K562 (cell line): ENCODE measurements at regions not wholly inside any gene's neighbourhood (a gene's known extent, or its start where the extent isn't known, plus 50 kb on each side); places are given as distances from the start of the nearest gene placed in this dataset.

ENCODE experiments used
- ATAC-seq: fragments of 200-7000 bp; cut with Tn5 transposase; 3 replicates; pipeline ENCODE4 v1.9.1; 2020; ENCODE audit warnings: moderate library complexity
- BruUV-seq: library from RNA; stranded (reverse); fragments of 400-500 nt; replicated peaks from 2 replicates; lab custom pipeline; 2021; lab: Mats Ljungman, UMichigan
- CTCF ChIA-PET: fragments of 300-600 bp; formaldehyde crosslinking; extraction: SDS; loops from one replicate; lab custom pipeline; 2021; ENCODE audit warnings: low intra/inter-chr PET ratio; lab: Yijun Ruan, JAX
- POLR2A ChIA-PET: fragments of 300-600, 350-650 bp; sonication (Branson Sonifier 250); formaldehyde crosslinking; extraction: SDS; loops from one replicate; lab custom pipeline; 2021; ENCODE audit warnings: antibody characterized with exemption, inconsistent platforms; lab: Yijun Ruan, JAX
- DNase-seq, 4 experiments: peaks; one replicate each; pipeline versions ENCODE4 v3.0.0 to v3.0.0-alpha.2; 2011 to 2018; ENCODE audit warnings: low spot score in 3 of 4, mixed read lengths in 3 of 4; ENCODE audit errors: extremely low read depth in 1 of 4
- FAIRE-seq: peaks from 2 replicates; lab custom pipeline; 2011; peaks lifted over from hg19 to GRCh38; lab: Jason Lieb, UNC
- H2AFZ ChIP-seq: 2 replicates; pipeline ENCODE4 v1.6.0; 2011; ENCODE audit warnings: low read depth, low read length, control low read depth, inconsistent platforms
- H3K27ac ChIP-seq: fragments of 200-600 bp; 3 replicates; pipeline ENCODE4 v1.8.0; 2011; ENCODE audit warnings: low read depth, mild to moderate bottlenecking, control low read depth, inconsistent platforms, low read length, moderate library complexity, mixed read lengths; ENCODE audit errors: extremely low read depth
- H3K27me3 ChIP-seq, 2 experiments: fragments of 300-600 bp in 1 of 2; 2 replicates in 1 of 2; 3 replicates in 1 of 2; pipeline versions ENCODE4 v1.6.0 to v1.8.0; 2011; ENCODE audit warnings: inconsistent platforms in 2 of 2, low read length in 2 of 2, mild to moderate bottlenecking in 1 of 2, mixed read lengths in 1 of 2, moderate library complexity in 1 of 2; ENCODE audit not compliant: control insufficient read depth in 2 of 2, insufficient read depth in 2 of 2
- H3K36me3 ChIP-seq: fragments of 300-600 bp; 3 replicates; pipeline ENCODE4 v1.8.0; 2011; ENCODE audit warnings: mild to moderate bottlenecking, low read length, inconsistent platforms; ENCODE audit not compliant: control insufficient read depth, insufficient read depth
- H3K4me1 ChIP-seq, 2 experiments: fragments of 200-600 bp in 1 of 2; replicated peaks in 1 of 2; 2 replicates in 1 of 2; 3 replicates in 1 of 2; pipeline versions ENCODE4 v1.5.1 to v1.8.0; 2011; ENCODE audit warnings: inconsistent platforms in 2 of 2, low read length in 2 of 2, mild to moderate bottlenecking in 1 of 2, mixed read lengths in 1 of 2, moderate library complexity in 1 of 2; ENCODE audit not compliant: control insufficient read depth in 2 of 2, insufficient read depth in 2 of 2
- H3K4me2 ChIP-seq: 2 replicates; pipeline ENCODE4 v1.6.1; 2011; ENCODE audit warnings: low read length, control low read depth, inconsistent platforms, mixed read lengths; ENCODE audit not compliant: insufficient read depth
- H3K4me3 ChIP-seq: fragments of 200-600 bp; sonication (generic), shearing (Covaris generic); 2 replicates; pipeline ENCODE4 v1.5.1; 2016; ENCODE audit warnings: control low read depth, inconsistent platforms
- H3K79me2 ChIP-seq: fragments of 200-600 bp; 3 replicates; pipeline ENCODE4 v1.8.0; 2011; ENCODE audit warnings: low read length, inconsistent platforms; ENCODE audit not compliant: control insufficient read depth, insufficient read depth
- H3K9ac ChIP-seq, 2 experiments: 2 replicates each; pipeline versions ENCODE4 v1.6.0 to v1.6.1; 2011; ENCODE audit warnings: low read depth in 2 of 2, low read length in 2 of 2, control low read depth in 1 of 2, inconsistent platforms in 1 of 2, mild to moderate bottlenecking in 1 of 2, mixed read lengths in 1 of 2; ENCODE audit not compliant: insufficient read depth in 1 of 2
- H3K9me1 ChIP-seq: one replicate; pipeline ENCODE4 v1.6.0; 2011; ENCODE audit warnings: inconsistent platforms, mild to moderate bottlenecking, low read length, moderate library complexity; ENCODE audit not compliant: control insufficient read depth, insufficient read depth
- H3K9me3 ChIP-seq: replicated peaks from 2 replicates; pipeline ENCODE4 v1.5.1; 2011; ENCODE audit warnings: low read depth, low read length, inconsistent platforms; ENCODE audit not compliant: control insufficient read depth, insufficient read depth
- H4K20me1 ChIP-seq: replicated peaks from 2 replicates; pipeline ENCODE4 v1.6.1; 2011; ENCODE audit warnings: low read length, inconsistent platforms, mixed read lengths; ENCODE audit not compliant: control insufficient read depth, insufficient read depth
- DMBX1 ChIP-seq: fragments of 250-450 bp; sonication (Bioruptor Pico); IDR thresholded peaks from 2 replicates; pipeline ENCODE4 v1.8.0; 2022; ENCODE audit warnings: inconsistent platforms, mild to moderate bottlenecking, moderate library complexity, borderline replicate concordance
- FOS ChIP-seq: IDR thresholded peaks from 3 replicates; pipeline ENCODE4 v1.6.1; 2011; ENCODE audit not compliant: insufficient read length; ENCODE audit errors: extremely low read depth
- KDM4B ChIP-seq, 2 experiments: fragments of 450-650 bp in 1 of 2; sonication (generic) in 1 of 2; IDR thresholded peaks; 2 replicates each; pipeline ENCODE4 v1.6.1; 2016 to 2017; ENCODE audit warnings: borderline replicate concordance in 2 of 2, antibody characterized with exemption in 1 of 2, low read depth in 1 of 2, mild to moderate bottlenecking in 1 of 2
- KLF10 ChIP-seq: fragments of 250-450 bp; sonication (Bioruptor Pico); IDR thresholded peaks from 2 replicates; pipeline ENCODE4 v1.6.1; 2021; ENCODE audit warnings: matching md5 sums
- POLR2A ChIP-seq: fragments of 450-650 bp; conservative IDR thresholded peaks from 2 replicates; pipeline ENCODE4 v1.6.1; 2016
- RAD51 ChIP-seq: fragments of 450-650 bp; IDR thresholded peaks from 2 replicates; pipeline ENCODE4 v1.7.1; 2016; ENCODE audit warnings: low read depth, mild to moderate bottlenecking, borderline replicate concordance
- SMAD3 ChIP-seq: fragments of 450-650 bp; formaldehyde crosslinking; conservative IDR thresholded peaks from 2 replicates; pipeline ENCODE4 v1.4.0; 2020; ENCODE audit warnings: mild to moderate bottlenecking
- STAT5A ChIP-seq: IDR thresholded peaks from 2 replicates; pipeline ENCODE4 v1.6.1; 2012; ENCODE audit warnings: low read length, inconsistent platforms, borderline replicate concordance
- YY1 ChIP-seq, 3 experiments: IDR thresholded peaks; 2 replicates each; pipeline ENCODE4 v1.6.1; 2011; ENCODE audit warnings: low read length in 2 of 3, mild to moderate bottlenecking in 2 of 3, moderate library complexity in 2 of 3, borderline replicate concordance in 1 of 3, control low read depth in 1 of 3, low read depth in 1 of 3; ENCODE audit not compliant: insufficient read depth in 3 of 3, insufficient replicate concordance in 2 of 3, control insufficient read depth in 1 of 3, insufficient read length in 1 of 3; ENCODE audit errors: extremely low read depth in 1 of 3
- WGBS: fragments of 100-300 bp; shearing (Covaris generic); methylation state at CpG from one replicate; pipeline ENCODE4 v1.1.6; 2016; ENCODE audit warnings: low coverage, mixed read lengths; ENCODE audit not compliant: insufficient coverage; ENCODE audit errors: missing lambda C conversion rate; 5-methylcytosine and 5-hydroxymethylcytosine counted together
- in situ Hi-C: fragments of 300-500 bp; cut with MboI; formaldehyde crosslinking; loops from 4 replicates; pipeline ENCODE4 v1.15.0; 2018; ENCODE audit warnings: inconsistent platforms, mixed read lengths
- intact Hi-C: fragments of 100-400 bp; cut with micrococcal nuclease; formaldehyde crosslinking; loops from 2 replicates; pipeline ENCODE4 v1.14.2; 2022
- TF ChIP-seq, protein P1 (sequence below), 3 experiments: fragments of 200-800 bp in 1 of 3; sonication (Bioruptor generic) in 1 of 3; sonication (generic) in 1 of 3; formaldehyde crosslinking in 1 of 3; IDR thresholded peaks; 2 replicates each; pipeline versions ENCODE4 v1.6.1 to v1.8.0; 2016 to 2022; ENCODE audit warnings: mild to moderate bottlenecking in 2 of 3, missing compliant biosample characterization in 2 of 3, missing genetic modification characterization in 2 of 3, missing genetic modification reagents in 1 of 3
- TF ChIP-seq, protein P2 (sequence below): fragments of 200-400 bp; formaldehyde crosslinking; IDR thresholded peaks from 2 replicates; pipeline ENCODE4 v1.6.1; 2017; ENCODE audit warnings: mild to moderate bottlenecking, low read depth, low read length, moderate library complexity

DNA sequence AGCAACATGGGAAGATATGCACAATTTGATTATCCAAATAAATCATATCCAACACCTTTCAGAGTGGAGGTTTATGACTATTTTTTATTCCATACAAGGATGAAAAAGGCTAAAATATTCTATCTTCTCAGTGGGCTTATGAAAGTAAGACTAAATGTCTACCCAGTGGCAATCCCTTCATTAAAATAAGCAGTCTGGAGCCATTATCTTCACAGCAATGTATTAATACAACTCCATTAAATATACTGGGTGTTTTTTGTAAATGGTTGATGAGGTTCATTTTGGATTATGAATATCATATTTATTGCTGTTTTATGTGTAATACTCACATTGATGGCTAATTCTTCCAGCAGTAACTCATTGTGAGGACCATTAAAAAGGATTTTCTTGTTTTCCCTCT lies 352.7 kb upstream of the SOX11 start:
- ChIA-PET CTCF (no interaction called here), POLR2A (no interaction called here)
- Histone ChIP-seq H3K4me1 (no peaks in the 10 kb centered on the region), H3K4me2 (no peak overlapping the region), H3K4me3 (no peak overlapping the region), H3K36me3 (no peaks in the 10 kb centered on the region), H4K20me1 (no peaks in the 10 kb centered on the region), H3K27ac (no peak overlapping the region), H3K9me1 (no peaks in the 10 kb centered on the region), H3K9ac (no peak overlapping the region), H2AFZ (no peak overlapping the region), H3K9me3 (no peaks in the 10 kb centered on the region; the same call in 1 of the 2 replicates), H3K79me2 (no peaks in the 10 kb centered on the region), H3K27me3 (no peaks in the 10 kb centered on the region)
- TF ChIP-seq STAT5A: no peak
- no peak for TF ChIP-seq DMBX1 (CRISPR knock-in tag)
- no peak for TF ChIP-seq KDM4B (IDR thresholded peaks at IDR 0.05; ENCODE audit: borderline replicate concordance in 2 of 2, low read depth in 1 of 2)
- in situ Hi-C loops (no loop called here), intact Hi-C loops (no loop called here)
- DNase-seq (no peak), FAIRE-seq (no peak), ATAC-seq (no peak)
- BruUV-seq: no TSS peak

DNA sequence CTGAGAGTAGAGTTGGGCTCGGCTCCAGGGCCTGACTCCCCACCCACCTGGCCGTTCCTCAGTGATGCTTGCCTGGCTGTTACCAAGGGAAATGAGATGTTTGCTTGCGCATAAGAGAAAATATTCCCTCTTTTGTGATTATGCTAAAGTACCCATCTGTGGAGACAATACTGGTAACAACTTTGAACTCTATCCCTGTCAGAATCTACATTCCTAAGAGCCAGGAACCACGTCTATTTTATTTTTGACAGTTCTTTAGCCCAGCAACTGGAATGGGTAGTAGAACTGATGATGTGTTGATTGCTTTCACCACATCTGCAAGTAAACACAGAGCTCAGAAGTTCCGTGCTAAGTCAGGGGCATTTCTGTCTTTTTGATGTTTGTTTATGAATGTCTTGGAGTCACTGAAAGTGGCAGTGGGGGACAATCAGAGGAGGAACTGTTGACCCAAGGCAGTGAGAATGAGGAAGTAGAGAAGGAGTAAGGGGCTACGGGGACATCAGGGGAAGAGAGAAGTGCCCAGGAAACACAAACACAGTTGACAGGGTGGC lies 348.3 kb upstream of the SOX11 start:
- Histone ChIP-seq H3K9me1 (no peaks in the 10 kb centered on the region), H3K4me2 (no peak overlapping the region), H3K79me2 (no peaks in the 10 kb centered on the region), H3K4me1 (no peaks in the 10 kb centered on the region), H3K9me3 (no peaks in the 10 kb centered on the region; the same call in 1 of the 2 replicates), H3K4me3 (no peak overlapping the region), H2AFZ (no peak overlapping the region), H3K9ac (no peak overlapping the region), H3K27ac (no peak overlapping the region), H3K36me3 (no peaks in the 10 kb centered on the region), H3K27me3 (no peaks in the 10 kb centered on the region), H4K20me1 (no peaks in the 10 kb centered on the region)
- ChIA-PET POLR2A (no interaction called here), CTCF (no interaction called here)
- DNase-seq: no peak
- no TSS peak for BruUV-seq
- 6% methylated on average over 6 of the region's 6 CpGs for WGBS
- intact Hi-C loops (no loop called here), in situ Hi-C loops (no loop called here)
- ATAC-seq: no peak
- FAIRE-seq: no peak
- TF ChIP-seq KLF10 (no peak), YY1 (IDR thresholded peaks at IDR 0.05; ENCODE audit: borderline replicate concordance in 1 of 3, control insufficient read depth in 1 of 3, extremely low read depth in 1 of 3, insufficient read depth in 3 of 3, insufficient read length in 1 of 3, insufficient replicate concordance in 2 of 3, low read depth in 1 of 3, low read length in 2 of 3) (no peak), SMAD3 (CRISPR knock-in tag) (no peak), RAD51 (no peak), STAT5A (no peak), FOS (no peak), POLR2A (no peak)
- TF ChIP-seq, protein P1, sequence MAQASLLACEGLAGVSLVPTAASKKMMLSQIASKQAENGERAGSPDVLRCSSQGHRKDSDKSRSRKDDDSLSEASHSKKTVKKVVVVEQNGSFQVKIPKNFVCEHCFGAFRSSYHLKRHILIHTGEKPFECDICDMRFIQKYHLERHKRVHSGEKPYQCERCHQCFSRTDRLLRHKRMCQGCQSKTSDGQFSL (CRISPR knock-in tag; IDR thresholded peaks at IDR 0.05): no peak
- TF ChIP-seq, protein P1 (tag; IDR thresholded peaks at IDR 0.05): no peak
- TF ChIP-seq, protein P2, sequence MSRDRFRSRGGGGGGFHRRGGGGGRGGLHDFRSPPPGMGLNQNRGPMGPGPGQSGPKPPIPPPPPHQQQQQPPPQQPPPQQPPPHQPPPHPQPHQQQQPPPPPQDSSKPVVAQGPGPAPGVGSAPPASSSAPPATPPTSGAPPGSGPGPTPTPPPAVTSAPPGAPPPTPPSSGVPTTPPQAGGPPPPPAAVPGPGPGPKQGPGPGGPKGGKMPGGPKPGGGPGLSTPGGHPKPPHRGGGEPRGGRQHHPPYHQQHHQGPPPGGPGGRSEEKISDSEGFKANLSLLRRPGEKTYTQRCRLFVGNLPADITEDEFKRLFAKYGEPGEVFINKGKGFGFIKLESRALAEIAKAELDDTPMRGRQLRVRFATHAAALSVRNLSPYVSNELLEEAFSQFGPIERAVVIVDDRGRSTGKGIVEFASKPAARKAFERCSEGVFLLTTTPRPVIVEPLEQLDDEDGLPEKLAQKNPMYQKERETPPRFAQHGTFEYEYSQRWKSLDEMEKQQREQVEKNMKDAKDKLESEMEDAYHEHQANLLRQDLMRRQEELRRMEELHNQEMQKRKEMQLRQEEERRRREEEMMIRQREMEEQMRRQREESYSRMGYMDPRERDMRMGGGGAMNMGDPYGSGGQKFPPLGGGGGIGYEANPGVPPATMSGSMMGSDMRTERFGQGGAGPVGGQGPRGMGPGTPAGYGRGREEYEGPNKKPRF: no peak
